GM18508 (cell line): ENCODE measurements at regions not wholly inside any gene's neighbourhood (a gene's known extent, or its start where the extent isn't known, plus 50 kb on each side); places are given as distances from the start of the nearest gene placed in this dataset.
"Not testable (repeated sequence)": the region's sequence is repeated elsewhere in the genome, so short reads cannot be mapped to it uniquely, and the experiment has no call there.

Source experiments
- ATAC-seq: cut with Tn5 transposase; IDR thresholded peaks from one replicate; pipeline ENCODE4 v1.9.1; 2021; ENCODE audit warnings: moderate number of reproducible peaks; ENCODE audit not compliant: insufficient read depth, unreplicated experiment

DNA sequence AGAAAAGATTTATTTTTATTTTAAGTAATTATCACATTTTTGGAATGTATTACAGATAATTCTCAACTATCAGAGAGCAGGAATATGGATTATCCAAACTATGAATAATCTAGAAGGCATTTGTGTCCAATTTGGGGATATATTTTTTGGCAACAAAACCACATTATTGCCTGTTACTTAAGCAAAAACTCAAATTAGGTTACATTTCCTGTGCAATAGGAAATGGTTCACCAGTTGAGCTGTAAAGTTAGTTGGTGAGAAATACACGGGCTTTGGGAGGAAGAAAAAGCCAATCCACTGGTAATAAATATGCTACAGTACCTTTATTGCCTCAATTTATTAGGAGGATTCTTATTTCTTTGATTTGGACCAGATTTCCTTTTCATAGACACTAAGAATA is 1075.2 kb downstream of the PCDH9 start:
- no peak for ATAC-seq

DNA sequence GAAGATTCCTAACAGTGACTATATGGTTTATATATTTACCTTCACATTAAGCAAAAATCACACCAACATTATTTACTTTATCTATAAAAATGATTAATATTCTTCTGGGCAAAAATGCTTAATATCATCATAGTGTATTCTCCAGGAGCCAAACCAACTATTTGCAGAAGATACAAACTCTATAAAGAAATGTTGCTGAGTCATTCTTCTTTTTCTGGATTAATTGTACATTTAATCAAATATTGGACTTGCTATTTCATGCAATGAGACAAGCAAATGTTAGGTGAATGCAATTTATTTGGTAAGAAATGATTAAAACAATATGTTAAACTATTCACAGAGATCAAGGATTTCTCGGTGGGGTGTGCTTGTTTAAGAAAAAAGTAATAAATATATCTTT is 1075.8 kb downstream of the PCDH9 start:
- ATAC-seq, result no peak

DNA sequence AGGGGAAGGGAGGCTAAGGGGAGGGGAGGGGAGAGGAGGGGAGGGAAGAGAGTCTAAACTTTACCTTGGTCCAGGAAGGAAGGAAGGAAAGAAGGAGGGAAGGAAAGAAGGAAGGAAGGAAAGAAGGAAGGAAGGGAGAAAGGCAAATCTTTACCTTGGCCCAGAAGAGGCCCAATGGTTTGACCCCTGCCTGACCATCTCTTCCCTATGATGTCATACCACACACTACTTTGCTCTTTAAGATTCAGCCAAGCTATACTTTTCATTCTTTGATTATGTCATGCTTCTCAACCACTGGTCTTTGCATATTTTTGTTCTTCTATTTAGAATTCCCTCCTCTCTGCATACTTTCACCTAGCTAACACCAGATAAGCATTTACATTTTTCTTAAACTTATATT is 1077.5 kb downstream of the PCDH9 start:
- no peak for ATAC-seq

DNA sequence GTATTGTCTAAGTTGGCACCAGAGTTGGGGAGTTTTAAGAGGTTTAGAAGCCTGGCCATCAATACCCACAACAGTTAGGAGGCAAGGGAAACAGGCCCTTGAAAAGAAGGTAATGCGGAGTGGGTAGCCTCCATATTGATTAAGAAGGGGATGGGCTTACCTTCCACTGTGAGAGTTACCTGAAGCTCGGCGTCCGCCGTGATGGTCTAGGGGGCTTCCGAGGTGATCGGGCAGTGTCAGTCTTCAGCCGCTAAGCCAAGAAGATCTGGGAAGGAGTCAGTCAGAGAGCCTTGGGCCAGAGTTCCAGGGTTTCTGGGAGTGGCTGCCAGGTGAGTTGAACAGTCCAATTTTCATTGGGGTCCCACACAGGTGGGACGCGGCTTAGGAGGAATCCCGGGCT is 1085.8 kb downstream of the PCDH9 start:
- not testable (repeated sequence) for ATAC-seq

DNA sequence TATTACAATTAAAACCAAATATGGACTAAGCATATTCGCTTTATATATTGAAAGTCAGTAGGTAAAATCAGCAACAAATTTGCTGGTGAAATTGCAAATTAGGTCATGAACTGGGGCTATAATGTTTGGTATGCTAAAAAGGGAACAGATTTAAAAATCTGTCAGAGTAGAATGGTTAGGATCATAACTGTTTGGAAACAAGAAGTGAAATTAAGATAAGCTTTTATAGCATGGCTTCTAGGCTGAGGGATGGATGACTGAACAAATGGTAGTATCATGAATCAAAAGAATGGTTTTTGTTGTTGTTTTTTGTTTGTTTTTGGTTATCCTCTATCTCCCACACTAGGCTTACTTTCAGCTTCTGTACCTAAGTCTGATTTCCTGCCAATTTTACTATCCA is 1090.4 kb downstream of the PCDH9 start:
- no peak for ATAC-seq

DNA sequence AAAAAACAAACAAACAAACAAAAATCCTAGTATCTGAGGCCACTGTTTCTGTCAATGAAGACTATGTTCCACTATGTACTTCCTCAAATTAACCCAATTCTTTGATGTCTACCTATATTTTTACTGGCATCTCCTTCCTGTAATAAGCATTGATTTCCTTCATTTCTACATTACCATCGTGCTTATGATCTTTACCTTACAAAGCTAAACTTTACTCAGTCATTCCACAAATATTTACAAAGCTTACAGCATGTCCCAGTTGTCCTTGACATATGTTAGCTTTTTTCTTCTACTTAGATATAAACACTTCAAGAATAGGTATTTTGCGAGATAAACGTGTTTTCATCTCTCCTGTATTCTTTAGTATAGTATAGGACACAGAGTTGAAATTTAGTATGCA is 1090.9 kb downstream of the PCDH9 start:
- no peak for ATAC-seq

DNA sequence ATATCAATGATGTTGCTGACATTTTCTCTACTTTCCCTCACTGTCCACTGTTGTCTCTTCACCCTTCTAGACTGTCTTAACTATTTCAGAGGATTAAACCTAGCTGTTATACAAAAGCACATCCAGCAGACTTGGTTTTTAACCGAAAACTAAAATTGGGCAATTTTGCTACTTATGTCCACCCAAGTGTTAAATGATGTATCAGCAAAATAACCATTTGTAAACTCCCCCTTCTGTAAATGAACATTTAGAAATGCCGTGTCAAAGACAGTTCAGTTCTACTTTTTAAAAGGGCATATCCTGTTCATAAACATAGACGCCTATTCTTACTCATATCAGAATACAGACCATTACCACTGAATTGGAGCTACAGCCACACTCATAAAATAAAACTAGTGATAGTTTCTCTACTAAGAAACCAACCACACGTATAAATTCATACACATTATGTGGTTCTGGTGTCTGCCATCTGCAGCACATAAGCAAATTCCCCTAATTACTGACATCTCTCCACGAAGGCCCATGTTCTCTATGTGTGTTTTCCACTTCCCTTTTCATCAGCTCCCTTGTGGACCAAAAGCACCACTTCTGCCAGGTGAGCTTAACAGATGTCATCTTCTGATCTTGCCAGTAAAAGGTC is 1091.8 kb downstream of the PCDH9 start:
- ATAC-seq, result peak; percentile 92

DNA sequence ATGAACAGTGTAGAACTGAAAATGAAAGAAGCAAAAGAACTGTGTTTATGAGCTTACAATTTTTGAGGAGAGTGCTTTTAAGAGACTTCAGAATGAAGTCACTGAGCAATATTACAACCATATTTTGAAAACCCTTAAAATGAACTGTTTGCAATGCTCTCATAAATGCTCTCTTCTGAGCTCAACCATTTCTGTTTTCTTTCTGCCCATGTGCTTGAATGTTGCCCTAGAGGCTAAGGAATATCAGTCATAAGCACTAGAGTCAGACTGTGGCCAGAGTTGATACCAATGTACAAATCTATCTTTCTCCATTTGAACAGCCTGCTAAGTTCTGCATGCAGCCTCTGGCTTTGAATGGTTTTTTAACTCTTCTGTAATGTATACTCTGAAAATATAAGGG is 1092.8 kb downstream of the PCDH9 start:
- ATAC-seq, result no peak

DNA sequence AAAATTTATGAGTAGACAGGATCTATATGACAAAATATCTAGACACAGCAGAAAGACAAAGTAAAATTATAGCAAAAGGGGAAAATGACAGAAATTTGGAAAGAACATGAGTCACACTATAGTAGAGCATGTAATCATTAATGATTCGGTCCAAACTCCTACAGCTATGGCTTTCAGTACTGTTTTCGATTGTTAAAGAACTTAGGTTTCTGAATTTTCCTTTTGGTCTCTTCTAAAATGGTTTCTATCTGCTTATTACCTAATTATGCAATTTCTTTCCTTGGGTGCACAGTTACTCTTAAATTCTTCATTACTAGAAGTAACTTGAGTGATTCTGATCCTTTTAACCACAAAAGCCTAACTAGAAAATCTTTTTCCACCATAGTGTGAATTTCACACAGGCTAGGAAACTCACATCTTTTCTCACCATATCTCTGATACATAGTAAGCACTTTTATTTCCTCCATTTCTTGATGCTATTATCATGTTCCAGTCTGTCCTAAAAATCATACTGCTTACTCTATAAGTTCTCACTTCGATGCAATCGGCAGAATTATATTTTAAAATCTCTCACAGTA is 1101.4 kb downstream of the PCDH9 start:
- ATAC-seq, result peak; percentile 94

DNA sequence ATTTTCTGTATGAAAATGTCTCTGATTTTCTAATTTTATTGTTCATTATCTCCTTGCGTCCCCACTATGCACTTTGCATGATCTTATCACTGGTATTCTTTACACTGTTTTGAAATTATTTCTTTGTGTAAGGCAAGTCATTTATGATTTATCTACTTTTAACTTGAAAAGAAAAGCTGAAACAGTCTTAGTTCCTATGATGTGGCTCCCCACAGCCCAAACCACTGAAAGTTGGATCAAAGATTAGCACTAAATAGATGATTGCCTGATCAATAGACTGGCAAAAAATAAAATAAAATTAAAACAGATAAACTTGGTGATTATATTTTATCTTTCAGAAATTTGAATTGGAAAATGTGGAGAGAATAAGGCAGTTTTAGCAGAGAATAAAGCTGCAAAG is 1101.9 kb downstream of the PCDH9 start:
- ATAC-seq, result no peak

DNA sequence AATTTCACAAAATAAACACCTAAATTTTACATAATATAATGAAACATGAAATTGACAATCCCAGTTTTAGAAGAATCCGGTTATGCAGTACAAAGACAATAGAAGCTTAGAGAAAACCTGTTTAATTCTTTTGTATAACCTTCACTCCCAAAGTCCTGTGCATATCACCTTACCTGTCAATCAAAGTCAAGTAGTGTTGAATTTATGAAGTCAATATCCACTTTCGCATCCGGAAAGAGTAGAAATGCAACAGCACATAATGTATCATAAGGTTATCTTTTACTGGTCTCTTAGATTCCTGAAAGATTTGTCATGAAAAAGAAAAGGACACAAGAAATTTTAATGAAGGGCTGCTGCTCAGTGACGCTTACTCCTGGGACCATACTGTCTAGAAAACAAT is 1112.6 kb downstream of the PCDH9 start:
- ATAC-seq, result no peak

DNA sequence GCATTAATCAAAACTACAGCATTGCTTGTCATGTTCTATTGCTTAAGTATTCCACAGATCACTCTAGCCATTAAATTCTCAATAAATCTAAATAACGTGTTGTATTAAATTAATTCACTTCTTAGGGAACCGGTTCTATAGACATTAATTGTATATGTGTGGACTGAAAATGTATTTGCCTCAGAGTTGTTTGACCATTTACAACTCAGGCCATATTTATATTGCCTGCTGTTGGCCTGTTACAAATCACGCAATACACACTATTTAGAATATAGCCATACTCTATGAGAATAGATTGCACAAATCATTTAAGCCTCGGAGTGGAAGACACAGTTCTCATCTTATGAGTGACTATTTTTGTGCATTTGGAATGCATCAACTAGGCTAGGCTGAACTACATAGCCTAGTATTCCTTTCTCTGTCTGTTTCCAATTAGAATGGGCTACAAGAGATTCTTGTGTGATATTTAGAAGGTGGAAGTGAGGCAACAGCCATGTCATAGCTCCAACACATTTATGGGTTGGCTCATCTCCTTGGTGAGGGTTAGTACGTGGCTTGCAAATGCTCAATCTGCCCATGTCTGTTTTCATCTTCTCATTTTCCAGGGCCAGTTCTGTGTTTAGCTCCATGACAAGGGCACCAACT is 1116.1 kb downstream of the PCDH9 start:
- ATAC-seq, result no peak

DNA sequence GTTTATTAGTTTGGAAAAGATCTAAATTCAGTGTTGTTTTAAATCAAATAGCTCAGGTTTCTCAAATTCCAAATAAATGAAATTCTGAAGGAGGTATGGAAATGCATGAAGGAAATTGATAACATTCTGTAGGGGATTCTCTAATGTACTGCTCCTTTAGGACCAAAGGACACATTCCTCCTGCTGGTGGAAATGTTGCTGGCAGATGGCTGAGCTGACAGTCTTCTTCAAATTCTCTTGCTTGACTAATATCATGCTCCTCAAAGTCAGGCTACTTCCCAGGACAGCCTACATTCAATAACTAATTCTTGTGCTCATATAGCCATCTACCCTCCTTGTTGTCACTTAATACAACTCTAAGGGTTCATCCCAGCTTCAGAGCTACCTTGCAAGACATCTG is 1118.5 kb downstream of the PCDH9 start:
- ATAC-seq, result no peak

DNA sequence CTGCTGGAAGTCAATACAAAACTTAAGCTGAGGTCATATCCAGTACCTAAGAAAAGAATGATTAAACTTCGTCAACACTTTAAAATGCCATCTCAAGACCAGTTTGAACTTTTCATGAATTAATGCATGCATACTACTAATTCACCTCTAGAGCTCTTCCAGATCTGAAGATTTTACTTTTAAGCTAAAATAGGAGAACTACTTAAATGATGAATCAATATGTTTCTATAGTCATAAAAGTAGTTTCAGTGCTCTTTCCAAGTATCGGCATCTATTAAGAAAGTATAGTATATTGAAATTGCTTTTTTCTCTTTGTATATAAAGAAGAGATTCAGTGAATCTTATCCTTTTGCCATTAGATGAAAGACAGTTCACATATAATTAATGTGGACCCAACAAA is 1123.9 kb downstream of the PCDH9 start:
- ATAC-seq, result no peak

DNA sequence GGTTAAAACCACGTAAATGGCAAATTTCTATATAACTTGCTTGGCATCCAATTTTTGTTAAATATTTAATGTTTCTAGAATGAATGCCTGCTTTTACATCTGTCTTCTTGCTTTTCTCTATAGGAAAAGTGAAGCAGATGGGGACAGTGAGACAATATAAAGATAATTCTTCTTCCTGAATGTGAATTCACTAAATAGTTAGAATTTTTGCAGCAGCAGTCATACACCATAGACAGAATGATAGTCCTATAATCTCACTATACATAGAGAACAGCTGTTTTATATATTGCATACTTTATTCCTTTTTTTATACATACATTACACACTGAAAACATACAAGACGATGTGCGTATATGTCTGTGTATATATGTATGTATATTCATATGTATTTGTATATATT is 1127.3 kb downstream of the PCDH9 start:
- no peak for ATAC-seq

DNA sequence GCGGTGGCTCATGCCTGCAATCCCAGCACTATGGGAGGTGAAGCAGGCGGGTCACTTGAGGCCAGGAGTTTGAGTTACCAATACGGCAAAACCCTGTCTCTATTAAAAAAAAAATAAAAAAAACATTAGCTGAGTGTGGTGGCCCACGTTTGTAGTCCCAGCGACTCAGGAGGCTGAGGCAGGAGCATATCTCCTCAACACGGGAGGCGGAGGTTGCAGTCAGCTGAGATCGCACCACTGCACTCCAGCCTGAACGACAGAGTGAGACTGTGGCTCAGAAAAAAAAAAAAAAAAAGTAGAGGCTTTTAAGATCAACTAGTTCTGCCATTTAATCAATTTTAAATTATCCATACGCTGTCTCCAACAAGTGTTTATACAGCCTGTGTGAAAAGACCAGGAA is 1130.3 kb downstream of the PCDH9 start:
- no peak for ATAC-seq

DNA sequence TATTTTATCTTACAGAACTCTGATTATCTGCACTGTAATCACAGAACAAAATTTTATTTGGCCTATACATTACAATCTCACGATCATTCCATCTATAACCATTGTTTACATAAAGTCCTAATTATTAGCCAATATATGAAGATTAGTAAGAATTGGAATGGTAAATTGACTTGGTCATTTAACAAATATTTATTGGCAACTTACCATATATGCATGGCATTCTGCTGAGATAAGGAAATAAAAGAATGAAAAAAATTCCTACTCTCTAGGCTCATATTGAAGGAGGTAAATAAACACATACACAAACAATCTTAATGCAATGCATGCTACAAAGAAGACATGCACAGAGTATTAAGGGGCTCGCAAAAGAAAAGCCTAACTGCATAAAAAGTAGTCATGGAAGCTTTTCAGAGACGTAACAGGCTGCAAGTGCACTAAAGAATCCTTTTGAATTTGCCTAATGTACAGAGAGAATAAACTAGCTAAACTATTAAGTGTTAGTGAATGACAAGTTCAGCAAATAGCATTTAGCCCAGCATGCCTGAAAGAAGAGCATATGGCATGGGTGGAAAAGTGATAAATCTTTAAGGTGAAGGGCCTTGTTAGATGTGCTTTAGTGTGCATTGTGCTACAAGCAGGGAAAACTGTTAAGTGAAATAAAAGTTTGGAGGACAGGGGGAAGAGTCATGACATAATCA is 1131.1 kb downstream of the PCDH9 start:
- ATAC-seq, result no peak

DNA sequence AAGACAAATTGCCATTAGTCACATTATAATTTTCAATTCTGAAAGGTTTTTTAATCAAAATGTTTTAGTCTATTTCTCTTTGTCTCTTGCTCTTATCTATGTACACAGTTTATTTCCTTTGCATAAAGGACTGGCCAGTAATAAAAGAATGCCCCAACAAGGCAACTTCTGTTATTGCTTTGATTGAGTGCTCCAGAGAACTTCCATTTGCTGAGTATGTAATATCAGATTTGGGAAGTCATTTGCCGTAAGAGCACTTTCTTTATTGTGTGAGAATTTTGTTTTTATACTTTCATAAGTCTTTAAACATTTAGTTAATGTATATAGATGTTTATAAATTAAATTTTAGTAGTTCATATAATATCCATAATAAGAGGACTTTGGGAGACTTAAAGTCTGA is 1140.4 kb downstream of the PCDH9 start:
- ATAC-seq, result no peak

DNA sequence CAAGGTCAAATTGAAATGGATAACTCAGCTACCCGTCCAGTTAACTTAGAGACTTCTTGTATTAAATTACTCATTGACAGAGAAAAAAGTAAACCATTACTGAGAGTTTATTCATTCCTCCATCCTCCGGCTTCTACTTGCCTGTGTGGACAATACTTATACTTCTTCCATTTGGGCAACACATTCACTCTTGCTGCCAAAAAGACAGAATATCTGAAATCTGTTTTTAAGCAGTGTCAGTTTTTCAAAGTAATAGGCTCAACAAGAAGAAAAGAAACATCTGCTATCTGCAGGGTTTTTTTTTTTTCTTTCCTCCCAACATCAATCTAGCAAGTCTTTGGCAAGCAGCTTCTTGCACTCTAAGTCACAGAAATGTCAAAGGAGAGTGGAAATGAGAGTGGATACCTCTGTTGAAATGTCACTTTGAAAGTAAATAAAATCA is 1142.8 kb downstream of the PCDH9 start:
- ATAC-seq, result no peak

DNA sequence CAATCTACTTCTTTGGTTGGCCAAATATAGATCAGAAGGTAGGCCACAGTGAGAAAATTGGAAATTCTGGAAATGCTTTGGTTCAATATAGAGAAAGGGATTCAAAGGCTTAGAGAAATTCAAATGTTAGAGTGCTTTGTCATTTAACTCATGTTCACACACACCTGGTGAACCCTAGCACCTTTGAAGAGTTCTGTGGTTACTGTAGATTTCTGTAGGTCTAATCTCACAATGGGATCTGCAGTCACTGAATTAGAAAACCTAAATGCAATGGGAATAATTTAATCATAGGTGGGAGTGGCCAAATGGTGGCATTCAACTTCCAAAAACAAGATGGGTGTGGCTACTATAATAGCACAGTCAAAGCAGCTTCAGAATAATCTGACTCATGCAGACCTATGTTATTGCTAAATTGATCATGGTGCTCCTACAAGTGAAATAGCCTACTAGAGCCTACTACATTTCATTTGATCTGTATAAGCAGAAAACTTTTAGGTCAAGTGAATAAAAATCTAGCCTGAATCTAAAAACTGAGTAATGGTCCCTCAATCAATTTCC is 1152.9 kb downstream of the PCDH9 start:
- ATAC-seq, result no peak

DNA sequence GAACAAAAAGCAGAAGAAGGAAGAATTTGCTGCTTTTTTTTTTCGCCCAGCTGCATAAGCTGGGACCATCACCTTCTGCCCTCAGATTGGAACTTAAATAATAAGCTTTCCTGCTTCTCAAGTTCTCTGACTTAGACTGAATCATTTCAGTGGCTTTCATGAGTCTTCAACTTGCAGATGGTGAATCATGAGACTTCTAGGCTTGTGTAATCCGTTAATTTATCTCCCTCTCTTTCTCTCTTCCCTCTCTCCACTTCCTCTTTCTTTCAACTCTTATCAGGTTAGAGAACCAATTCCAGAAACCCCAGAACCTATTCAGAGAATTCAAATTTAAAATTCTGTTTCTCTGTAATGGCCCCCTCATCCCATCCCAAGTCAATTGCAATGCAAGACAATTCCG is 1153.7 kb downstream of the PCDH9 start:
- no peak for ATAC-seq
